ENCODE measurements at regions not wholly inside any gene's neighbourhood (a gene's known extent, or its start where the extent isn't known, plus 50 kb on each side); places are given as distances from the start of the nearest gene placed in this dataset.

DNA sequence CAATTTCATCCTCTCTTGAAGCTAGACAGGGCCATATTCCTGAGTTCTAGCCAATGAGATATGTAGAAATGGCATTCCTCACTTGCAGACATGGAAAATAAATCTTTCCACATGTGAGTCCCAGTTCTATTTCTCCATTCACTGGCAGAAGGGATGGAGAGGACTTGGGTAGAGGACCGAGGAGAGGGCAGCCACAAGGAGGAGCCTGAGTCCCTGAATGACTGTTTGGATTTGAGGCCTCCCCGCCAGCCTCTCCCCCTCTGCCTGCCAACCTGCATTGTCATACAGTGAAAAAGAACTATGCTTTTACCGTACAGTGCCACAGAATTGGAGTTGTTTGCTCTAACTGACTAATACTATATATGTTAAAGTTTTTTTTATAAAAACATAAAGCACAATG is 583.0 kb upstream of the WWC1 start (continued):
- TF ChIP-seq SOX13 (IDR thresholded peaks at IDR 0.05) = no peak
- TF ChIP-seq SOX13 (CRISPR knock-in tag; conservative IDR thresholded peaks at IDR 0.05 in 1 of 2, IDR thresholded peaks at IDR 0.05 in 1 of 2) = no peak
- no peak for TF ChIP-seq MTF1 (CRISPR knock-in tag; IDR thresholded peaks at IDR 0.05)

- no peaks in the 10 kb centered on the region for H3K9me3 ChIP-seq (ENCODE audit: low read length)
- H3K27me3 ChIP-seq (ENCODE audit: control insufficient read depth in 1 of 2, insufficient read depth in 2 of 2, low read length in 2 of 2) = no peaks in the 10 kb centered on the region
- no peak overlapping the region for H3K27ac ChIP-seq (ENCODE audit: extremely low read length, insufficient read depth, low read length)
- H2AFZ ChIP-seq (ENCODE audit: low read length) = no peak overlapping the region
- no peaks in the 10 kb centered on the region for H3K36me3 ChIP-seq (replicated peaks in 1 of 2; ENCODE audit: control insufficient read depth in 1 of 2, insufficient read depth in 2 of 2, low read length in 2 of 2)
- no TSS peak for BruUV-seq (replicated peaks)
- H4K20me1 ChIP-seq (ENCODE audit: insufficient read depth, low read length) = no peaks in the 10 kb centered on the region
- FAIRE-seq = no peak
- POLR2A ChIA-PET = no interaction called here
- no peaks in the 10 kb centered on the region for H3K4me1 ChIP-seq (ENCODE audit: insufficient read depth, low read length)
- no peak overlapping the region for H3K4me2 ChIP-seq (ENCODE audit: low read depth, low read length)
- no peak for ATAC-seq
- H3K79me2 ChIP-seq (ENCODE audit: insufficient read depth, low read length) = no peaks in the 10 kb centered on the region
- H3K4me3 ChIP-seq (replicated peaks in 1 of 3; ENCODE audit: insufficient read depth in 1 of 3, low read depth in 2 of 3, low read length in 3 of 3) = no peak overlapping the region
- TF ChIP-seq ZBTB1 (CRISPR knock-in tag; IDR thresholded peaks at IDR 0.05; ENCODE audit: borderline replicate concordance) (no peak), ZNF616 (CRISPR knock-in tag; IDR thresholded peaks at IDR 0.05; ENCODE audit: low read depth) (no peak), KLF11 (CRISPR knock-in tag; IDR thresholded peaks at IDR 0.05) (no peak), EP300 (IDR thresholded peaks at IDR 0.05; ENCODE audit: low read depth in 2 of 2, low read length in 2 of 2) (no peak), EP300 (CRISPR knock-in tag; IDR thresholded peaks at IDR 0.05; ENCODE audit: borderline replicate concordance) (no peak), ZNF256 (CRISPR knock-in tag; conservative IDR thresholded peaks at IDR 0.05) (no peak), ZBTB26 (CRISPR knock-in tag; IDR thresholded peaks at IDR 0.05; ENCODE audit: borderline replicate concordance) (no peak), E2F5 (CRISPR knock-in tag; conservative IDR thresholded peaks at IDR 0.05) (no peak), NCOA5 (CRISPR knock-in tag; IDR thresholded peaks at IDR 0.05) (no peak), JARID2 (CRISPR knock-in tag; IDR thresholded peaks at IDR 0.05; ENCODE audit: insufficient replicate concordance) (no peak), TCF12 (IDR thresholded peaks at IDR 0.05) (no peak), TCF12 (CRISPR knock-in tag; IDR thresholded peaks at IDR 0.05) (no peak), ZBTB43 (CRISPR knock-in tag; conservative IDR thresholded peaks at IDR 0.05) (no peak), IKZF4 (CRISPR knock-in tag; IDR thresholded peaks at IDR 0.05; ENCODE audit: borderline replicate concordance, low read depth, not compliant biosample characterization) (no peak), ZNF572 (CRISPR knock-in tag; IDR thresholded peaks at IDR 0.05) (no peak)
- TF ChIP-seq, protein P1, sequence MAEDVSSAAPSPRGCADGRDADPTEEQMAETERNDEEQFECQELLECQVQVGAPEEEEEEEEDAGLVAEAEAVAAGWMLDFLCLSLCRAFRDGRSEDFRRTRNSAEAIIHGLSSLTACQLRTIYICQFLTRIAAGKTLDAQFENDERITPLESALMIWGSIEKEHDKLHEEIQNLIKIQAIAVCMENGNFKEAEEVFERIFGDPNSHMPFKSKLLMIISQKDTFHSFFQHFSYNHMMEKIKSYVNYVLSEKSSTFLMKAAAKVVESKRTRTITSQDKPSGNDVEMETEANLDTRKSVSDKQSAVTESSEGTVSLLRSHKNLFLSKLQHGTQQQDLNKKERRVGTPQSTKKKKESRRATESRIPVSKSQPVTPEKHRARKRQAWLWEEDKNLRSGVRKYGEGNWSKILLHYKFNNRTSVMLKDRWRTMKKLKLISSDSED (CRISPR knock-in tag; IDR thresholded peaks at IDR 0.05) = no peak
- TF ChIP-seq, protein P2, sequence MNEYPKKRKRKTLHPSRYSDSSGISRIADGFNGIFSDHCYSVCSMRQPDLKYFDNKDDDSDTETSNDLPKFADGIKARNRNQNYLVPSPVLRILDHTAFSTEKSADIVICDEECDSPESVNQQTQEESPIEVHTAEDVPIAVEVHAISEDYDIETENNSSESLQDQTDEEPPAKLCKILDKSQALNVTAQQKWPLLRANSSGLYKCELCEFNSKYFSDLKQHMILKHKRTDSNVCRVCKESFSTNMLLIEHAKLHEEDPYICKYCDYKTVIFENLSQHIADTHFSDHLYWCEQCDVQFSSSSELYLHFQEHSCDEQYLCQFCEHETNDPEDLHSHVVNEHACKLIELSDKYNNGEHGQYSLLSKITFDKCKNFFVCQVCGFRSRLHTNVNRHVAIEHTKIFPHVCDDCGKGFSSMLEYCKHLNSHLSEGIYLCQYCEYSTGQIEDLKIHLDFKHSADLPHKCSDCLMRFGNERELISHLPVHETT (CRISPR knock-in tag; conservative IDR thresholded peaks at IDR 0.05) = no peak
- CTCF ChIA-PET (ENCODE audit: low intra/inter-chr PET ratio, low total read pairs) = no interaction called here
- no peak overlapping the region for H3K9ac ChIP-seq (ENCODE audit: insufficient read depth, low read depth, low read length)
- DNase-seq (ENCODE audit: low spot score) = no peak
- in situ Hi-C loops (cut with HindIII; ENCODE audit: extremely low pct_ligation_motif_present, low pct_unique_long_range_greater_than_20kb) (no loop called here), intact Hi-C loops (cut with micrococcal nuclease; ENCODE audit: unreplicated experiment) (no loop called here)
- WGBS (ENCODE audit: low lambda C conversion rate) = under 1% methylated on average over 4 of the region's 4 CpGs
Measured at GRCh38 chr5:167709625-167710024, 581.8 kb upstream of the WWC1 start.
